SKM-1 (cell line): ENCODE measurements at regions not wholly inside any gene's neighbourhood (a gene's known extent, or its start where the extent isn't known, plus 50 kb on each side); places are given as distances from the start of the nearest gene placed in this dataset.
"Not testable (repeated sequence)": the region's sequence is repeated elsewhere in the genome, so short reads cannot be mapped to it uniquely, and the experiment has no call there.

Experiments
- DNase-seq: peaks from one replicate; lab custom pipeline; 2025; ENCODE audit not compliant: unreplicated experiment; lab: John Stamatoyannopoulos, UW

DNA sequence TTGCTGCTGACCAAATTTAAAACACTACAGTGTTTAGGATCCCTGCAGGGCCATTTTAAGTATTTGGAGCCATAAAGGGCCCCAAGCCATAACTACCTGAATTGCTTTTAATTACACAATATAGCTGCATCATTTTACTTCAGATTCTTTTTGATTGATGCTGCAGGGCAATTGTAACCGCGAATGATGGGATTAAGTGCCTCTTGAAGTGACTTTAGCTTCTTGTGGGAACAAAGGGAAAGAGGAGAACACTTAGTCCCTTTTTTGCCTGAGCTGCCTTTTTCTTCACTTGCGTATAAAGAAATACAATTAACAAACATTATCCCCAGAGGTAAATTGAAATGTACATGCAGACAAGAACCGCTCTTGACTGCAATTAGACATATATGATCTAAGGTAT lies 228.5 kb downstream of the ZIC5 start:
- DNase-seq = no peak

DNA sequence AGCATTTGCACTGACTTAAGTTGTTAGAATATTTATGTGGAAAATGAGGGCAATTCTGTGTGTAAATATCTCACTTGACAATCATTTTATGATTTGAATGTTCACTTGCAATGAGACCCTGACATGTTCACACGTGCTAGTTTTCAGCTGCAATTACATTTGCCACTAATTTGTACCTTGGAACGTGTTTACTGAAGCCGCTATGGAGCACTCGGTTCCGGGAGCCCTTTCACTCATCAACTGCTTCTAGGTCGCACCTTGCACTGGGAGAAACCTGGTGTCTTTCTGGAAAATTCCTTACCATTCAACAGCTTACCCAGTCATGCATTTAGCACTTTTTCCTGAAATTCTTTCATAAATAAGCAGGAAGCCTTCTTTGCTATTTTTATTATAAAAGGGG lies 229.6 kb downstream of the ZIC5 start:
- DNase-seq = no peak

DNA sequence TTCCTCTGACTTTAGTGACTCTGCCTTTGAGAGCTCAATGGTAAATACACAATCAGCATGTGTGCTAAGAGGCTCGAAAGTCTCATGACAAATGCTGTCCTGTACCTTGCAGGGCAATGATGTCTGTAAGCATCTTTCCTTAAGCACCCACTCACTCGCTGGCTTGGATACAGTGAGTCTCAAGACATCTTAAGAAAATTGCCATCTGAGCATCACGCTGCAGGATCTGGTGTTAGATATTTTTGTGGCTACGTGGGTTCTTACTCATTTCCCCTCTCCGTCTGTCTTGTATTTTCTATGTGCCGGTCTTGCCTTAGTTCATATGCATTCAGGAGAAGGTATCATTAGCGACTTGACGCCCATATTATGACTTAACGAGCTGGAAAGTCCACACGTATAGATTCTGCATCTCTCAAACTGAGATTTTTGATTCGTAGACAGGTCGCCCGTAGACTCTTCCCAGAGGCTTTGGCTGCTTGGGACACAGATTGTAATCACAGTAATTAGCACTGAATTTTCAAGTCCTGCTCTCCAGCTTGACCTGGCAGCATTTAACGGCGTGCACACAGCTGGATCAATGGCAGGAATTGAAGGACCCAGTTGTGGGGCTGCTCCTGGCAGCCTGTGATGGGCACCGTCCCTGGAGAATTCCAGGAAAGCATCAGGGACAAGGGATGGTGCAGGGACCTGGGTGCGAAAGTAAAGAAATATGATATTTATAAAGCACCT lies 231.2 kb downstream of the ZIC5 start:
- no peak for DNase-seq

DNA sequence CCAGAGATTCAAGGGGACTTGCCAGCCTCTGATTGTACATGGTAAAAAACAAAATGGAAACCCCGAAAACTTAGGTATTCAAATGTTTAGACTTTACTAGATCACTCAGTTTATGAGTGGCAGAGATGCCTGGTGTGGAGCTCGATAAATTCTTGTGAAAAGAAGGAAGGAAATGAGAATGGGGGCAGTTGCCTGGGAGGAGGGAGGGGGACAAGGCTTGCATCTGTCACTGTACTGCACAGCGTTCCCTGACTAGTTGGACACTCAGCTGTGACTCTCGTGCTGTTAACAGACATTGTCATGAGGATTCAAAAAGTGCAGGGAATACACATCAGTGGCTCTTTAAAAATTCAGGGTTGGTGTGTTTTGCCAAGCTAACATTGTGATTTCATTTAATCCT lies 232.9 kb downstream of the ZIC5 start:
- no peak for DNase-seq

DNA sequence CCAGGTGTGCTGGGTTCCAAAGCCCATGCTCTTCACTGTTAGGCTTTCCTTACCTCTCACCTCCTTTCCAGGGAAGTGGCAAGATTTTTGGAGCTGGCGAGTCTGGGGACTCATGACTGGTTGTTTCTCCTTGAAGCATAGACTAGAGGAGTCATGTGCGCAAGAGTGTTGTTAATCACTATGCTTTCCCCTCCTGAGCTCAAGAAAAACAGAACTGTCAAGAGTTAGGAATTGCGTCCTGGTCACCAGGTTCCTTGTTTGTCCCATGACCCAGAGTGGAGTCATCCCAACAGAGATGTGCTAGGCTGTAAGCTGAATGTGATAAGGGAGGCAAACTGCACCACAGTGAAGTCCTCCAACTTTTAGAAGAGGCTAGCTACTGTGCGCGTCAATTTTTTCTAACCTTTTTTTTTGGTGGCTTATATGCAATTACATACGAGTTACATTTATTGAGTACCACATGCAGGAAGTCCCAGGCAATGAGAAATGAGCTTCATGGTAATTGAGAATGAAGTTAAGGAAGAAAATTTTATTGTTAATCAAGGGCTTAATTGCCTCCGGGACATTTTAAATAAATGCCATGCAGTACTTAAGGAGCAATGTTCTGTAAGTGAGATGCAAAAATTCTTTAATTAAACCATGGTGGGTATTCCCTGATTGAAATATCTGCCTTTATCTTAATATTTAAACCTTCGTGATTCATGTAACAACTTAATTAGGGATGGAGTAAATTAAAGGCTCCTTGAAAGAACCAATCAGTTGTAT lies 233.9 kb downstream of the ZIC5 start:
- DNase-seq = no peak

DNA sequence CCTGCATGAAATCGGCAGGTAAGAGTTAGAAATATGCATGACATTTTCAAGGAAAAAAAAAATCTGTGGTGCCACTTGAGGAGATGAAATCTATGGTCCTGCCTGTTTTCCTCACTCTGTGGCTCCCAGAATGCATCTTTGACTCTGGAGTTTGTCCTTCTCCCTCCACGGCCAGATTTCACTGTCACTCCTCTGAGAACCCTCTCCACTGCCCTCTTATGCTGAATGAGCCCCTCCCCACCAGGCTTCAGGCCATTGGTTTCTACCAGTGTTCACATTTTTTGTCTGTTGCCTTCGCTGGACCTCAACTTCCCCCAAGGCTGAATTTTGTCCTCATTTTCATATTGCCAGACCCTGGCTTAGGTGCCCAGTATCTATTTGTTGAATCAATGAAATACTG lies 235.0 kb downstream of the ZIC5 start:
- no peak for DNase-seq

DNA sequence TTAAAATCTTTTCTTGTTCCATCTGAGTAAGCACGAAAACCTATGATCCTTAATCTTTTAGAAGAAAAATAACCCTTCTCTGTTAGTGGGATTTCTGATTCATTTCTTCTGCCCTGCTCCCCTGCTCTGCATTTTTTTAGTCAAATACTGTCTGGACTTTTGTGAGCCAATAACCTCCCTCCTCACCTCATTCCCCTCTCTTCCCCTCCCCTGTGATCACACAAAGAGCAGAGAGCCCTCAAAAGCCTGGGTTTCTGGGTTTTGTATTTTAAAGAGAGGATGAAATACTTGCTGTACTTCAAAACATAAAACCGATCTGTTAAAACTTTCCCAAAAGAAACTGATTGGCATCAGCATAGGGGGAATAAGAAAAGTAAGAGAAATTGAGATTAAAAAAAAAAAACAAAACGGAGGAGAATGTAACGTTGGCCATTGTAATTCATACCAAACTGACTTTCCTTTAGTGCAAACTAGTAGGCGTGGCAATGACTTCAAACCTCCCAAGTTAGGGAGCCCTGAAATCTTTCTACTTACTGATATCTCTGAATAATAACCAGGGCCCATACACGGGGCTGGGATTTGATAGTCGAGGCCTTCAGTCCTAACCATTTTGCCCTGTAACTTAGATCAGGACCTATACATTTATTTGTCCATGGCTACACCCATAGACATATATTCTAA lies 232.9 kb downstream of the TM9SF2 start:
- DNase-seq = no peak

DNA sequence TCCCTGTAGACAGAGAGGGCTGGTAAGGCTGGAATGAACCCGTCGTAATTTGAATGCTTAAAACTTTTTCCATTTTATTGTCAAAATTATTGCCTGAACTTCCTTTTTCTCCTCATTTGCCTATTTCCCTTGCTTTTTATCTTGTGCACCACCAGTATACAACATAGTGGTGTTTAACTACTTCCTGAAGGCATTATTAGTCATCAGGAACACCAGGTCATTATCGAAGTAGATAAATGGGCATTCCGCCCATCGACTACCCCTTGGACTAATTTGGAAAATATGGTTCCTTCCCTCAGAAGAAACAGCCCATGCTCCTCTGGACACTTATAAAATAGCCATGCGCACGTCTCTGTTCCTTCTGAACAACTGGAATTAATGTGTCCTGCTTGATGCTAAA lies 232.1 kb downstream of the TM9SF2 start:
- DNase-seq = no peak

DNA sequence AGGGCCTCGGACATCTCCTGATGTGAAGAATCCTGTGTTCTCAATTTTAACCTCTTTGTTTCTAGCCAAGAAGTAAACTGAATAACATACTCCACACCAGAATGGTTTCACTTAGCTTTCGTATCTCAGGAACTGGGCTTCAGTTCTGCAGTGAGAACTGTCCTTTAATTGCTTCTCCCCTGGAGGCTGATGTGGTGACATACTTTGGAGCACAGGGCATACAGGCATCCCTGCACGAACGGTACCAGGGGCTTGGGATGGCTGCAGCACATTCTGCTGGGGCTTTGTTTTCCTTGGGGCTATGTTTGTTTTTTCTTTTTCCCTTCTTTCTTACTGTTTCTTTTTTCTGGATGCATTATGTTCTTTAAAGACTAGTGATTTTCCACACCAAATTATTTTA lies 230.5 kb downstream of the TM9SF2 start:
- no peak for DNase-seq

DNA sequence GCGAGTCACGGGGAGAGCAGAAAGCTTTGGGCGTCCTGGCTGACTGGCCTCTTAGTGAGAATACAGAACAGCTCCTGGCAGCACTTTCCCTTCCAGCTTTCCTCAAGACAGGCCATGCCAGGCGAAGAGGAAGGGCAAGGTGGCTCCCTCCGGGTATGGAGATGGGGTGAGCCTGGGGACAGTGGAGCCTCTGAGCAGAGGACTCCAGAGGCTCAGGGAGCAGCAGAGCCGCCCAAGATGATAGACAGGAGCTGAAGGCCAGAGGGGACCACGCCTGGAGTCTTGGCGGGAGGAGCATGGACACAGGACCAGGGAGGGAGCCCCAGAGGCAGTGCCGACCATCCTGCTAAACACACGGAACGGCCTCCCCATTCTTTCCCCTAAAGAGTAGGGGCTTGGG lies 229.1 kb downstream of the TM9SF2 start:
- no peak for DNase-seq

DNA sequence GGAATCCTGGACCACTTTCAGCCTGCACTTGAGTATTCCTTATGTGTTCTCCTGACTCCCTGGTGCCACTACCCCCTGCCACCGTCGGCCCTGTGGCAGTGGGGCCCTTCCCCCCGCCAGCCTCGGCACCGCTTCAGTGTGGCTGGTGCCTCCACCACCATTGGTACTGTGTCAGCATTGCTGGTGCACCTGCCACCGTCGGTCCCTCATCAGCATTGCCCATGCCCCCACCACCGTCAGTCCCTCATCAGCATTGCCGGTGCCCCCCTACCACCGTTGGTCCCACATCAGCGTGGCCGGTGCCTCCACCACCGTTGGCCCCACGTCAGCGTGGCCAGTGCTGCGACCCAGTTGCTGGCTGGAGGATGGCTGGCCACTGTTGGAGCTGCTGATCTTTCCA lies 228.5 kb downstream of the TM9SF2 start:
- no peak for DNase-seq

DNA sequence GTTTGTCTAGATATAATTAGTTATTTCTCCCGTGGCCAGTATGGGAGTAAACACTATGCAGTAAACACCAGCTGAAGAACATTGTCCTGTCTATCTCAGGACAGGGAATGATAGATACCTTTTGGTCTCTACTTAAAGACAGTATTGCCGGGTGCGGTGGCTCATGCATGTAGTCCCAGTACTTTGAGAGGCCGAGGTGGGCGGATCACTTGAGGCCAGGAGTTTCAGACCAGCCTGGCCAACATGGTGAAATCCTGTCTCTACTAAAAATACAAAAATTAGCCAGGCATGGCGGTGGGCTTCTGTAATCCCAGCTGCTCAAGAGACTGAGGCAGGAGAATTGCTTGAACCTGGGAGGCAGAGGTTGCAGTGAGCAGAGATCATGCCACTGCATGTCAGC lies 226.4 kb downstream of the TM9SF2 start:
- DNase-seq = not testable (repeated sequence)

DNA sequence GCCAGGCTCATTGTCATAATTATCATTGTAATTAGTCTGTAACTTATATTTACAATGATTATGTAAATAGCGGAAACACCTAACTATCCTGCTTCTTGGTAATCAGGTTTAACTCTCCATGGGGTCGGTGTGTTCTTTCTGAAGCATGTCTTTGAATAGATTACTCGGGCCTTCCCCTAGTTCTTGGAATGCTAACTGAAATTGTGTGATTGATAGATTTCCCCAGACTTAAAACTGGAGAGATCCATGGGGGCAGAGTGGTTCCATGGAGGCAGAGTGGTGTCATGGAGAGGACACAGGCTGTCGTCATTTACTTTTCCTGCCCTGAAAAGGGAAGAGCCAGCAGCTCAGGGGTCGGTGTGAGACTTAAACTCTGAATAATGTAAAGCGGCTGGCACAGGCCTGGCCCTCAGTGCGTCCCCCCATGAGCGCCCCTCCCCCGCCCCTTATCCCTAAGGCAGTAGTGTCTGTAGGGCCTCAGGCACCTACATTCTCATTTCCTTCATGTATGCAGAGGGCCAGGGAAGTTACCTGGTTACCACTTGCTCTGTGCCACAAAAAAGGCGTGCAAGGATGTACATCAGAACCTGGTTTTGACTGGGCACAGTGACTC lies 225.1 kb downstream of the TM9SF2 start:
- DNase-seq = no peak

DNA sequence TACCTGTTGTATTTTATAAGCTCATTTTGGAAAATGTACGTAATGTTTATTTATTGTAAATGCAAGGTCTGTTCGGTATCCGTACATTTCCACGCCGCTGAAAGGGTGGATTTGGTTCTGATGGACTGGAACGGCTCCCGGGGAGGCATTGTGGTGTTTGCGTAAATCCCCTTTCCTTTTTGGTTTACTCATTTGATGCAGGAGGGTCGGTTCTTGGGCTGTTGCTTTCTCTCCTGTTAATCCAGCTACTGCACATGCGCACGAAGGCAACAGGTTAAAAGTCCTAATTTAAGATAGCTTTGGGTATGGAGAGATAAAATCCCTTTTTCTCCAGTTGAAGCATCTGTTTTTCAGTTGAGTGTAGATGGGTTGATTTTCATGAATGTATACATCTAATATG lies 224.4 kb downstream of the TM9SF2 start:
- no peak for DNase-seq

DNA sequence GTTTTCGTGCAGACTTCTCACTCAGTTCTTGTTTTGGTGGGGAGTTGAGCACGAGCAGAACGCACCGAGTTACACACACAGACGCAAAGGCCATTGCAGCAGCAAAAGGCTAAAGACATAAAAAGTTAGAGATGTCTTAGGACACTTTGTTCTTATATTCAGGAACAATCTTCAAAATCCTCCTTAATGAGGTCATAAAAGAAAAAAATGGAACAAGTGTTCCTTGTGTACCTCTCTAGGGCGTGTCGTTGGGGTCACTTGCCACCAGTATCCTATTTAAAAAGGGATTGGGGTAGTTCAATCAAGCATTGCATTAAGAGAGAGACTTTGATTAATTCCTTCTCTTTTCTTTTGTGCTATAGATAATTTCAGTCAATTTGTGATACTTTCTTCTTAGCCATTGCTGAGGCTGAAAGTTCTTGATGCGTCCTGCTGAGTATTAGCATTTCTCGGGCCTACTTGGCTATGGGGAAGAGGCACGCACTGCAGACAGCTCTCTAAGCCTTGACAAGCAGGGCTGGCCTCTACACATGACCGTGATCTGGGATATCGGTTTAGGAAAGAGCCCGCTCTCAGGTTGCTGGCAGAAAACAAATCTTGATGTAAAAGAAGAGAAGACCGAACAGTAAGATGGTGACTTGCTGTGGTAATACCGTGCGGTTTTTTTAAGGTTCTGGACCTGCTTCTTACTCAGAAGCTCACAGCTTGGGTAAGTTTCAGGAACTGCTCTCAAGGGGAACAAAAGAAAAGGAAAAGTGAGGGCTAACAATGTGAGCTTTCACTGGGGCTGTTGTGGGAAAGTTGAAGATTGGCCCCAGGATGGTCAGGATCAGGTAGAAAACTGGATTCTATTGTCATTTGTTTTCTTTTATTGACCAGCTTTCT lies 223.6 kb downstream of the TM9SF2 start:
- no peak for DNase-seq

DNA sequence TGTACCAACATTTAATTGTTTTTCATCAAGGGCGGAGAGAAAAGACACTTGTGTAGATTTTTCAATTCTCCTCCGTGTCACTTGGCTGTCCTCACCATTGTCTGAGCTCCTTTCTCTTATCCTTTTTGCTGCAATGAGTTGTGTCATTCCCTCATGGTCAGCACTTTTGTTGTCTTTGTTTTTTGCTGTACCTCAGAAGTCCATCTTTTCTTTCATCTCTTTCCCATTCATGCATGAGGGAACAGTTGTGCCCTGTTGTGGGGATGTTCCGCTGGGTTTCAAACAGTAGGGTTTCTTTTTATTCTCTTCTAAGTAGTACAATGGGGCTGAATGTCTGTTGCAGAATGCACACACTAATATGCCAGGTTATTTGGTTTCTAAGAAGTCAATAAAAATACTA lies 222.6 kb downstream of the TM9SF2 start:
- no peak for DNase-seq

DNA sequence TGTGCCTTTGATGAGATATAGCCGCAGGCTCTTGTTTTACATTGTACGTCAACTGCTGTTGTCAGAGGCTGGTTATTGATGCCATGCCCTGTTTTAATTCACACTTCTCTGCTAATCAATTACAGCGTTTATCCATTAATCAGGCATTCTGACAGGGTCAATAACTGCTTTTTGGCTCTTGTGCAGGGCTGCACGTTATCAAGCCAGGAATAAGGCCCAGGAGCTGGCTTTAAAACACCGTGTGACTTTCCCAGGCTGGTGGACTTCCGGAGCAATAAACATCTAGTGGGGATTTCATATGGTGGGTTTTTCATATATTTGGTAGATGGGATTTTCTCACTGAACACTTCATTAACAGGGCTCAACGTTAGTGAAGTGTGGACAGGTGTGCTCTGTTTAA lies 221.7 kb downstream of the TM9SF2 start:
- no peak for DNase-seq

DNA sequence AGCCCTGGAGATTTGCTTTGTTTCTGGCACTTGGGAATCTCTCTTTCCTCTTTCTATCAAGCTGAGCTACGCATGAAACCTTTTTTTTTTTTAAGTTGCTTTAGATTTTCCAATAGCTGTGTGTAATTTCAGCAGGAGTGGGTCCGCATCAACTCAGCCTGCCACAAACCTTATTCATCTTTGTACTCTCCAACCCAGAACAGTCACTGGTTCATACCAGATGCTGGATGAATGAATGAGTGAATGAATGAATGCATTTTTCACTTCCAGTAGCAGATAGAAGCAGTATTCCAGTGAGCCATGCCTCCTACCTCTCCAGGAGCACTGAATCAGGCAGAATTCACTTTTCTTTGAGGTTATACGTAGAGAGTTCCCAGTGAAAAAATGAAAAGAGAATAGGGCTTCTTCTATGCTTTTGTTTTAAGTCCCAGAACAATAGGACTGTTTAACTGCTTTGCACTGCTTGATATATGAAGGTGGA lies 221.1 kb downstream of the TM9SF2 start:
- no peak for DNase-seq

DNA sequence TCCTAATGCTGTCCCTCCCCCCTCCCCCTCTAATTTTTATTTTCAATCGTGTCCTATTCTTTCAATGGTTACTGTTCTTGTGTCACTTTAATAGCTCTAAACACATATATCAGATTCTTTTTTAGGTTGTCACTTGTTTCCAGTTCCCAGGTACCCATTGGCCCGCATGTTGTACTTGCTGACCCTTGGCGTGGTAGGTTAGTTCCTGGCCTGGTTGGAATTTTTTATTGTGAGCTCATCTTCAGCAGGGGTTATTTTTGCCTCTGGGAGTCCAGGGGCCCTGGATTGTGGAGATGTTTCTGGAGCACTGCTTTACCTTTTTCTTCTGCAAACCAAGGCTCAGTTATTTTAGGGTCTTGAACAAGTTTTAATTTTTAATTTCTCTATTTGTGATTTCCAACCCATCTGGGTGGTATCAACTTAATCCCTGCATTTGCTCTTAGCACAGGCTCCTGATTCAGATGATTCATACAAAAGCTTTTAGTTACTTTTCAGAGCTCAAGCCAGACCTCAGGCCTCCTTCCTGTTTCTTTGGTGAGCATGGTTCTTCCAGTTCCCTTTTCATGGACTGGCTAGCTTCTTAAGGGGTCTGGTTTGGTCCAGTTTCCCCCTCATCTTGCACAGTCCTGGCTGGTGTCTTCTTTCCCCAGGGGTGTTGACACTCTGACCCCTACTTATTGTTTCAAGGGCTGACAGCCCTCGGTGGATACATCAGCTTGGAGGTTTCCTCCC lies 220.5 kb downstream of the TM9SF2 start:
- DNase-seq = peak; percentile 13
